ENCODE measurements at regions not wholly inside any gene's neighbourhood (a gene's known extent, or its start where the extent isn't known, plus 50 kb on each side); places are given as distances from the start of the nearest gene placed in this dataset.

DNA sequence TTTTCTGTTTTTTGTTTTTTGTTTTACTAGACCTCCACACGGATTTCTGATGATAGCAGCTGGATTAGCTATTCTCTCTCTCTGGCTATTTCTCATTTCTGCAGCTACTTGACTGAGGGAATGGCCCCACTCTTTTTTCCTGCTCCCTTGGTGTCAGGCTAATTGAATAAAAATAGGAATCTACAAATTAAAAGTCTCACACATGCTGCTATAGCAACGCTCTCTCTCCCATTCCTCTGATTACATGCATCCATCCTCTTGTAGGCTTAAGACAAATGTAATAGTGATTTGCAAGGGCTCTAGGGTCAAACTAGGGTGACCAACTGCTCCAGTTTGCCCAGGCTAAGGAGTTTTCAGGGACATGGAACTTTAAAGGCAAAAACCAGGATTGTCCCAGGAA, 221.8 kb downstream of the PHLDA1 start:
- TF ChIP-seq POLR2A (IDR thresholded peaks at IDR 0.05) (no peak), CTCF (IDR thresholded peaks at IDR 0.05) (no peak)

Data from prostate gland (tissue), 2 donors.